Gastrocnemius medialis (tissue), 4 donors: ENCODE measurements at regions not wholly inside any gene's neighbourhood (a gene's known extent, or its start where the extent isn't known, plus 50 kb on each side); places are given as distances from the start of the nearest gene placed in this dataset.

Experiments used
- ATAC-seq, 2 donors: fragments of 150-250 bp; one replicate each; pipeline ENCODE4 v1.9.1; 2016
- DNase-seq, 2 donors: peaks; one replicate each; pipeline ENCODE4 v3.0.0-alpha.2; 2019
- H3K27ac ChIP-seq, 4 donors: fragments of 200-600 bp; sonication (generic); 1 replicate in 1 of 4; 2 replicates in 3 of 4; pipeline ENCODE4 v1.5.1; 2016 to 2018; ENCODE audit warnings: mild to moderate bottlenecking in 2 of 4, moderate library complexity in 1 of 4
- H3K27me3 ChIP-seq, 3 donors: fragments of 200-600 bp; sonication (generic) in 2 of 3; 1 replicate in 1 of 3; 2 replicates in 2 of 3; pipeline versions ENCODE4 v1.5.1 to v1.6.0; 2016 to 2019; ENCODE audit warnings: mild to moderate bottlenecking in 1 of 3, moderate library complexity in 1 of 3
- H3K36me3 ChIP-seq, 2 donors: fragments of 200-600 bp; sonication (generic) in 1 of 2; one replicate each; pipeline ENCODE4 v1.5.1; 2017 to 2018
- H3K4me1 ChIP-seq, 2 donors: fragments of 200-600 bp; sonication (generic) in 1 of 2; one replicate each; pipeline ENCODE4 v1.5.1; 2016 to 2017; ENCODE audit warnings: mild to moderate bottlenecking in 2 of 2
- H3K4me3 ChIP-seq, 4 donors: fragments of 200-600 bp; sonication (generic) in 3 of 4; 1 replicate in 1 of 4; 2 replicates in 3 of 4; pipeline ENCODE4 v1.5.1; 2016 to 2019; ENCODE audit warnings: mild to moderate bottlenecking in 2 of 4
- H3K9me3 ChIP-seq, 3 donors: fragments of 200-600 bp; sonication (generic) in 2 of 3; 1 replicate in 1 of 3; 2 replicates in 2 of 3; pipeline ENCODE4 v1.5.1; 2016 to 2019
- POLR2A ChIP-seq, 2 donors: fragments of 450-650 bp; IDR thresholded peaks; one replicate each; pipeline ENCODE4 v1.6.1; 2017; ENCODE audit warnings: antibody characterized with exemption in 2 of 2, mild to moderate bottlenecking in 2 of 2, moderate library complexity in 2 of 2
- in situ Hi-C, 4 donors: fragments of 200-750 bp; cut with MboI; loops; one replicate each; pipeline versions ENCODE4 v1.15.0 to v1.8.0; 2017; ENCODE audit warnings: low sequenced_read_pairs in 4 of 4
- intact Hi-C: fragments of 100-400 bp; cut with DNase I; formaldehyde crosslinking; loops from one replicate; pipeline ENCODE4 v1.15.1; 2023; ENCODE audit warnings: low total_unique reads
- TF ChIP-seq, protein P1 (sequence below), 5 experiments: fragments of 450-650 bp in 3 of 5; fragments of 200-600 bp in 2 of 5; sonication (generic) in 2 of 5; IDR thresholded peaks in 4 of 5; conservative IDR thresholded peaks in 1 of 5; 1 replicate in 4 of 5; 2 replicates in 1 of 5; pipeline ENCODE4 v1.5.1; 2016 to 2019; ENCODE audit warnings: antibody characterized with exemption in 5 of 5, mild to moderate bottlenecking in 3 of 5, moderate library complexity in 3 of 5

- Histone ChIP-seq H3K27ac (peak overlapping the region in 3 of 4 donors; percentile 39 to 67 (median 53)), H3K9me3 (no peaks in the 10 kb centered on the region), H3K4me3 (no peak overlapping the region), H3K27me3 (no peaks in the 10 kb centered on the region), H3K36me3 (no peaks in the 10 kb centered on the region), H3K4me1 (peaks cover 0 to 4% of the 10 kb centered on the region in 2 donors)
- DNase-seq (no peak), ATAC-seq (no peak)
- intact Hi-C loops (loop anchor here (10.0 kb wide), 1 partner anchor 57 kb away; no protein-coding TSS in a partner anchor), in situ Hi-C loops (no loop called here)
- TF ChIP-seq, protein P1, sequence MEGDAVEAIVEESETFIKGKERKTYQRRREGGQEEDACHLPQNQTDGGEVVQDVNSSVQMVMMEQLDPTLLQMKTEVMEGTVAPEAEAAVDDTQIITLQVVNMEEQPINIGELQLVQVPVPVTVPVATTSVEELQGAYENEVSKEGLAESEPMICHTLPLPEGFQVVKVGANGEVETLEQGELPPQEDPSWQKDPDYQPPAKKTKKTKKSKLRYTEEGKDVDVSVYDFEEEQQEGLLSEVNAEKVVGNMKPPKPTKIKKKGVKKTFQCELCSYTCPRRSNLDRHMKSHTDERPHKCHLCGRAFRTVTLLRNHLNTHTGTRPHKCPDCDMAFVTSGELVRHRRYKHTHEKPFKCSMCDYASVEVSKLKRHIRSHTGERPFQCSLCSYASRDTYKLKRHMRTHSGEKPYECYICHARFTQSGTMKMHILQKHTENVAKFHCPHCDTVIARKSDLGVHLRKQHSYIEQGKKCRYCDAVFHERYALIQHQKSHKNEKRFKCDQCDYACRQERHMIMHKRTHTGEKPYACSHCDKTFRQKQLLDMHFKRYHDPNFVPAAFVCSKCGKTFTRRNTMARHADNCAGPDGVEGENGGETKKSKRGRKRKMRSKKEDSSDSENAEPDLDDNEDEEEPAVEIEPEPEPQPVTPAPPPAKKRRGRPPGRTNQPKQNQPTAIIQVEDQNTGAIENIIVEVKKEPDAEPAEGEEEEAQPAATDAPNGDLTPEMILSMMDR (IDR thresholded peaks at IDR 0.05 in 4 of 5, conservative IDR thresholded peaks at IDR 0.05 in 1 of 5): no peak
- TF ChIP-seq POLR2A (IDR thresholded peaks at IDR 0.05): no peak
Observed at GRCh38 chr9:115651461-115651860, 502.1 kb upstream of the PAPPA start.

DNA sequence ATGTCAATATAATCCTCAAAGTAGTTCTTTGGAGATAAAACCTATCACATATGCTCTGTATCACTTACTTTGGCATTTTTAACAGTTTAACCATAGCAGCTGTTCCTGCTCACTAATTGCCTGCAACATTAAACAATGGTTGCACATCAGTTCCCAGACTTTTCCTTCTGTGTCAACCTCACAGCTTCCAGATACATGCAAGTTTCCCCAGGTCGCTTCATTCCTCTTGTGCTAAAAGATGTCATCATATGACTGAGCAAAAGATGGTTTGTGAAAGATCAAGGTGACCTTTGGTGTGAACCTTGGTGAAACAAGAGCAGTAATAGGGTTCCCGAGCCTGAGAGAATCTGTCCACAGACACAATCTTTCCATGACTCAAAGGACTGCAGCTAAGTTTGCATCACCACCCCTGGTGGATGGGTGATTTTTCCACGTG, 500.4 kb upstream of the PAPPA start:
- no peak overlapping the region for H3K27ac ChIP-seq
- H3K4me1 ChIP-seq: peaks cover 0 to 4% of the 10 kb centered on the region in 2 donors
- H3K9me3 ChIP-seq: no peaks in the 10 kb centered on the region
- in situ Hi-C loops: no loop called here
- ATAC-seq (no peak), DNase-seq (no peak)
- intact Hi-C loops: loop anchor here (10.0 kb wide), 1 partner anchor 58 kb away; no protein-coding TSS in a partner anchor
- TF ChIP-seq POLR2A (IDR thresholded peaks at IDR 0.05): no peak
- TF ChIP-seq, protein P1 (IDR thresholded peaks at IDR 0.05 in 4 of 5, conservative IDR thresholded peaks at IDR 0.05 in 1 of 5): no peak
- no peaks in the 10 kb centered on the region for H3K27me3 ChIP-seq
- H3K36me3 ChIP-seq: no peaks in the 10 kb centered on the region
- no peak overlapping the region for H3K4me3 ChIP-seq

DNA sequence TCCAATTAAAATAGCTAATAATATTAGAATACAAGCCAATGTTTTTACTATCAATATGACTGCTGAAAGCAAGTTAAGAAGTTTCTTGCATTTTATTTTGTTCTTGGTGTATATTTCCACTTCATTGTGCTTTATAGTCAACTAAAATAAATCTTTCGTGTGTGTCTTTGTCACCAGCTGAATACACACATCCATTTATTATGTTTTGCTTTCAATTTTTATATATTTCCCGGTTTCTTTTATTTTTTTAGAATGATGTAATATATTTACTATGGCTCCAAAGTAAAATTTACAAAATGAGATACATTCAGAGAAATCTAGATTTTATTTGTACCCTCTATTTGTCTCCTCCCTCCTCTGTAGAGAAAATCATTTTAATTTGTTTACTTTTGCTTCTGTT, 495.9 kb upstream of the PAPPA start:
- H3K9me3 ChIP-seq: no peaks in the 10 kb centered on the region
- TF ChIP-seq, protein P1 (IDR thresholded peaks at IDR 0.05 in 4 of 5, conservative IDR thresholded peaks at IDR 0.05 in 1 of 5): no peak
- TF ChIP-seq POLR2A (IDR thresholded peaks at IDR 0.05): no peak
- intact Hi-C loops: loop anchor here (10.0 kb wide), 1 partner anchor 63 kb away; no protein-coding TSS in a partner anchor
- H3K4me1 ChIP-seq: no peaks in the 10 kb centered on the region
- in situ Hi-C loops: no loop called here
- no peaks in the 10 kb centered on the region for H3K36me3 ChIP-seq
- no peak for DNase-seq
- H3K27me3 ChIP-seq: no peaks in the 10 kb centered on the region
- no peak overlapping the region for H3K4me3 ChIP-seq
- no peak overlapping the region for H3K27ac ChIP-seq
- ATAC-seq: no peak

- DNase-seq: no peak
- TF ChIP-seq, protein P1 (IDR thresholded peaks at IDR 0.05 in 4 of 5, conservative IDR thresholded peaks at IDR 0.05 in 1 of 5): no peak
- TF ChIP-seq POLR2A (IDR thresholded peaks at IDR 0.05): no peak
- Histone ChIP-seq H3K4me3 (no peak overlapping the region), H3K4me1 (no peaks in the 10 kb centered on the region), H3K9me3 (no peaks in the 10 kb centered on the region), H3K27me3 (no peaks in the 10 kb centered on the region), H3K27ac (no peak overlapping the region), H3K36me3 (no peaks in the 10 kb centered on the region)
- in situ Hi-C loops: no loop called here
- ATAC-seq: no peak
- intact Hi-C loops: no loop called here
Observed at GRCh38 chr9:115665519-115665918, 488.1 kb upstream of the PAPPA start.

GRCh38 chr9:115668521-115668920, 485.1 kb upstream of the PAPPA start:
- no peaks in the 10 kb centered on the region for H3K27me3 ChIP-seq
- no peaks in the 10 kb centered on the region for H3K36me3 ChIP-seq
- no peaks in the 10 kb centered on the region for H3K9me3 ChIP-seq
- no peak overlapping the region for H3K27ac ChIP-seq
- intact Hi-C loops: no loop called here
- in situ Hi-C loops: no loop called here
- no peak overlapping the region for H3K4me3 ChIP-seq
- ATAC-seq (peak; percentile 54 to 69), DNase-seq (peak in 1 of 2 donors; percentile 14)
- TF ChIP-seq, protein P1 (IDR thresholded peaks at IDR 0.05 in 4 of 5, conservative IDR thresholded peaks at IDR 0.05 in 1 of 5): no peak
- no peak for TF ChIP-seq POLR2A (IDR thresholded peaks at IDR 0.05)
- H3K4me1 ChIP-seq: no peaks in the 10 kb centered on the region
